Osteocyte (in vitro differentiated cells): ENCODE measurements at regions not wholly inside any gene's neighbourhood (a gene's known extent, or its start where the extent isn't known, plus 50 kb on each side); places are given as distances from the start of the nearest gene placed in this dataset.

Experiments
- DNase-seq: peaks from one replicate; pipeline ENCODE4 v3.0.0; 2021; ENCODE audit warnings: mixed read lengths; ENCODE audit not compliant: unreplicated experiment; ENCODE audit errors: extremely low spot score
- H3K27ac Mint-ChIP-seq: one replicate; pipeline ENCODE4 v1.8.0; 2021; ENCODE audit warnings: mild to moderate bottlenecking, mixed read lengths; ENCODE audit not compliant: unreplicated experiment
- H3K27me3 Mint-ChIP-seq: one replicate; pipeline ENCODE4 v1.8.0; 2021; ENCODE audit warnings: mixed read lengths; ENCODE audit not compliant: unreplicated experiment
- H3K36me3 Mint-ChIP-seq: one replicate; pipeline ENCODE4 v1.8.0; 2021; ENCODE audit warnings: mixed read lengths; ENCODE audit not compliant: unreplicated experiment
- H3K4me1 Mint-ChIP-seq: one replicate; pipeline ENCODE4 v1.8.0; 2021; ENCODE audit warnings: mixed read lengths; ENCODE audit not compliant: unreplicated experiment
- H3K4me3 Mint-ChIP-seq: one replicate; pipeline ENCODE4 v1.8.0; 2021; ENCODE audit warnings: mild to moderate bottlenecking, moderate library complexity, mixed read lengths; ENCODE audit not compliant: unreplicated experiment
- H3K9me3 Mint-ChIP-seq: one replicate; pipeline ENCODE4 v1.8.0; 2021; ENCODE audit warnings: mixed read lengths; ENCODE audit not compliant: unreplicated experiment
- TF ChIP-seq, protein P1 (sequence below): fragments of 200-600 bp; sonication (generic); IDR thresholded peaks from 2 replicates; pipeline ENCODE4 v1.5.0; 2021; ENCODE audit warnings: antibody characterized with exemption, mild to moderate bottlenecking, moderate library complexity

DNA sequence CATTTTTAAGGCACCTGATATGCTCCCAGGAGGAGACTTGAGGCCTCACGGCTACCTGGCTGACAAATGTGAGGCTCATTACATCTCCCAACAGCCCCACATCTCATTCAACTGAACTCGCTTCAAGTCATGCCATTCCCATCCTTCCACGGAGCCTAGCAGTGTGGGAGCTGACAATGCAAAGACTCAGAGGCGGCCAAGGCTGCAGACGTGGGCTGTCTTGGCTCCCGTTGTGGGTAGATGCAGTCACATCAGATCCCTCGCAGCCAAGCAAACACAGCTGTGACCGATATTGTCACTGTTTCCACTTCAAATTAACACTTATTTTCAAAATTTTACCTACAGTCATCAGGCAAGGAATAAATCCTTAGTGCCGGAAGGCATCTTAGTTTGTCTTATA is 64.0 kb upstream of the TRIB2 start:
- Mint-ChIP-seq H3K4me1 (no peaks in the 10 kb centered on the region), H3K27me3 (no peaks in the 10 kb centered on the region), H3K4me3 (no peak overlapping the region), H3K36me3 (no peaks in the 10 kb centered on the region), H3K27ac (no peak overlapping the region), H3K9me3 (peaks cover 2% of the 10 kb centered on the region)
- DNase-seq = no peak
- TF ChIP-seq, protein P1, sequence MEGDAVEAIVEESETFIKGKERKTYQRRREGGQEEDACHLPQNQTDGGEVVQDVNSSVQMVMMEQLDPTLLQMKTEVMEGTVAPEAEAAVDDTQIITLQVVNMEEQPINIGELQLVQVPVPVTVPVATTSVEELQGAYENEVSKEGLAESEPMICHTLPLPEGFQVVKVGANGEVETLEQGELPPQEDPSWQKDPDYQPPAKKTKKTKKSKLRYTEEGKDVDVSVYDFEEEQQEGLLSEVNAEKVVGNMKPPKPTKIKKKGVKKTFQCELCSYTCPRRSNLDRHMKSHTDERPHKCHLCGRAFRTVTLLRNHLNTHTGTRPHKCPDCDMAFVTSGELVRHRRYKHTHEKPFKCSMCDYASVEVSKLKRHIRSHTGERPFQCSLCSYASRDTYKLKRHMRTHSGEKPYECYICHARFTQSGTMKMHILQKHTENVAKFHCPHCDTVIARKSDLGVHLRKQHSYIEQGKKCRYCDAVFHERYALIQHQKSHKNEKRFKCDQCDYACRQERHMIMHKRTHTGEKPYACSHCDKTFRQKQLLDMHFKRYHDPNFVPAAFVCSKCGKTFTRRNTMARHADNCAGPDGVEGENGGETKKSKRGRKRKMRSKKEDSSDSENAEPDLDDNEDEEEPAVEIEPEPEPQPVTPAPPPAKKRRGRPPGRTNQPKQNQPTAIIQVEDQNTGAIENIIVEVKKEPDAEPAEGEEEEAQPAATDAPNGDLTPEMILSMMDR = no peak

DNA sequence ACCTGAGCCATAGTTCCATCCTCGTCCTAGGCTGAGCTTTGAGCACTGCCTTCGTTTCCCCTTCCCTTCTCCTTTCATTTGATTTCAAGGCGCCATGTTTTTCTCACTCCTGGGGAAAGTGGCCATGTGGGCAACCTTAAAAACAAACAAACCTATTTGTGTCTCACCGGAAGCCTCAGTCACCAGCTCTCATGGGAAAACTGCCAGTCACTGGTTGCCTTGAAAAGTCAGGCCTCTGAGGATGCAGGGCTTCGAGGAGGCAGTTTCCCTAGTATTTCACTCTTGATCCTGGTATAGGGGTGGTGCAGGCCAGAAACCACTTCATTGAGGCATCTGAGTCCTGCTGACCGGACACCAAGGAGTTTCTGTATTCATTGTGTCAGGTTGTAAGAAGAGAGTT is 59.2 kb upstream of the TRIB2 start:
- H3K36me3 Mint-ChIP-seq = no peaks in the 10 kb centered on the region
- H3K27me3 Mint-ChIP-seq = no peaks in the 10 kb centered on the region
- TF ChIP-seq, protein P1 = no peak
- H3K27ac Mint-ChIP-seq = no peak overlapping the region
- H3K4me1 Mint-ChIP-seq = no peaks in the 10 kb centered on the region
- no peak overlapping the region for H3K4me3 Mint-ChIP-seq
- peaks cover 5% of the 10 kb centered on the region for H3K9me3 Mint-ChIP-seq
- DNase-seq = no peak

DNA sequence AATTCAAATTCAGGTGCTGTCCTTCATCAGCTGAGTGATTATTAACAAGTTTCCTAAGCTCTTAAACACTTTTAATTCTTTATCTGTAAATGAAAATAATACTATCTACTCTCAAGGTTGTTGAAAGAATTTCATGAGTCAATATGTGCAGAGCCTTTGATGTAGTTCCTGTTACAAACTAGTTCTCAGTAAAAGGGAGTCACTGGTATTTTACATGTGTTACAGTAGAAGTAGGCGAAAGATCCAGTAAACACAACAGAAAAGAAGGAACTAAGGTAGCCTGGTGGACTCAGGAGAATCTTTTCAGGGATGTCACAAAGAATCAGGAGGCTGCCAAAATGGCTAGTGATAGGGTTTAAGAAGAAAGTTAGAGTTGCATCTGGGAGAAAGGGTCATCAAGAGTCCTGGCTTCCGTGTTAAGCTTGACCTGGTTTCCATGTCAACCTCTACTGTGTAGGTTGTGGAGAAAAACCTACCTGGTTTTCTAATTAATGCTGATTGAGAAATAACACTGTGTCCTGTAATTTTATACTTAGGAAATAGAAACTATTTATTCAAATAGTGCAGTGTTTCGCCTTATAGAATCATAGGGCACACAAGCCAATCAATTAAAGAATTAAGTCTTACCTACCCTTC is 58.3 kb upstream of the TRIB2 start:
- Mint-ChIP-seq H3K27me3 (no peaks in the 10 kb centered on the region), H3K4me1 (no peaks in the 10 kb centered on the region), H3K27ac (no peak overlapping the region), H3K36me3 (no peaks in the 10 kb centered on the region), H3K4me3 (no peak overlapping the region), H3K9me3 (peaks cover 5% of the 10 kb centered on the region)
- TF ChIP-seq, protein P1 = no peak
- no peak for DNase-seq

DNA sequence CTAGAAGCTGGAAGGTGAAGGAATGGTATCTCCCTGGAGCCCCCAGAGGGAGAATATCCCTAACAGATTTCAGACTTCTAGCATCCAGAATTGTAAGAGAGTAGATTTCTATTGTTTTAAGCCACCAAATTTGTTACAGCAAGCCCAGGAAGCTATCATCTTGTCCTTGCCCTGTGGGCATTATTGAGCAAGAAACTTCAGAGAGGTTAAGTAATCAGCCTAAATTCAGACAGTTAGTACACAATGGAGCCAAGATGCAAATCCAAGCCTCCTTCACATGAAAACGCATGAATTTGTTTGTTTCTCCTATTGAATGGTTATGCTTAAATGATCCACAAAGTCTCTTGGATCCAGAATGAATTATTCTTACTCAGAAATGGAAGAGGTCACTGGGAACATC is 55.2 kb upstream of the TRIB2 start:
- Mint-ChIP-seq H3K9me3 (peaks cover 9% of the 10 kb centered on the region), H3K36me3 (peaks cover 8% of the 10 kb centered on the region), H3K27ac (no peak overlapping the region), H3K4me3 (no peak overlapping the region), H3K27me3 (no peaks in the 10 kb centered on the region), H3K4me1 (no peaks in the 10 kb centered on the region)
- DNase-seq = no peak
- TF ChIP-seq, protein P1 = no peak

DNA sequence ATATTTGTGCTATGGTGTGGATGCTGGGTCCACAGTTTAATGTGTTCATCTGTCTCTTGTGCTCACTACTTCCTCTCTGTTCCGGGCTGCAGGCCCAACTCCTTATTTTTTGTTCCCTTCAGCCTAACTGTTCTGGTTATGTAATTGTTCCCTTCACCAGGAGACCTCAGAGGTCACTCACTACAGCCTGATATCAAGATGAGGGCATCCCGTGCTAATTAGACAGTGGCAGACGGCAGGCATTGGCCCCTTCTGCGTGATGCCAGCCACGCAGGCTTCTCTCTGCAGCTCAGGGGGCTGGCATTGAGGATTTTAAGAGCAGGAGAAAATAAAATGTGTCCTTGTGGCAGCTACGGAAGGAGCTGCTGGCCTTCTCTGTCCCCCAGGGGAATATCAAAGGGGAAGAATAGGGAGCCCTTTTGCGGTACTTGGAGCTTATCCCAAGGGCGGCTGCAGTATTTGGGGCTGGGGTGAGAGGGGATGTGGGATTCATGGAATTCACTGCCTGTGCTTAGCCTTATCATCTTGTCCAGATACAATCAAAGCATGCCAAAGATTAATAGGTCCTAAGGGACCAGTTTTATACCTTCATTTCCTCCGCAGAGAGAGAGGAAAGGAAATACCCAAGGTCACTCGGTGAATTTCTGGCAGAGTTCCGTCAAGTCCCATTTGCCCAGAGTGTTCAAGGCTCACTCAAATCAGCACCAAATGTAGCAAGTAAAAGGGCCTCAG is 53.3 kb upstream of the TRIB2 start:
- DNase-seq = no peak
- Mint-ChIP-seq H3K9me3 (peaks cover 16% of the 10 kb centered on the region), H3K36me3 (peaks cover 8% of the 10 kb centered on the region), H3K27me3 (no peaks in the 10 kb centered on the region), H3K4me1 (no peaks in the 10 kb centered on the region), H3K27ac (no peak overlapping the region), H3K4me3 (no peak overlapping the region)
- TF ChIP-seq, protein P1 = no peak
